Activated CD4-positive, alpha-beta T cell treated with anti-CD3 and anti-CD28 coated beads, Interleukin-2, amount 50 U/mL, for 4 hours (primary cell): ENCODE measurements at regions not wholly inside any gene's neighbourhood (a gene's known extent, or its start where the extent isn't known, plus 50 kb on each side); places are given as distances from the start of the nearest gene placed in this dataset.
"Not testable (repeated sequence)": the region's sequence is repeated elsewhere in the genome, so short reads cannot be mapped to it uniquely, and the experiment has no call there.

Source experiments
- DNase-seq, 2 experiments: peaks; one replicate each; pipeline ENCODE4 v3.0.0-alpha.2; 2020

DNA sequence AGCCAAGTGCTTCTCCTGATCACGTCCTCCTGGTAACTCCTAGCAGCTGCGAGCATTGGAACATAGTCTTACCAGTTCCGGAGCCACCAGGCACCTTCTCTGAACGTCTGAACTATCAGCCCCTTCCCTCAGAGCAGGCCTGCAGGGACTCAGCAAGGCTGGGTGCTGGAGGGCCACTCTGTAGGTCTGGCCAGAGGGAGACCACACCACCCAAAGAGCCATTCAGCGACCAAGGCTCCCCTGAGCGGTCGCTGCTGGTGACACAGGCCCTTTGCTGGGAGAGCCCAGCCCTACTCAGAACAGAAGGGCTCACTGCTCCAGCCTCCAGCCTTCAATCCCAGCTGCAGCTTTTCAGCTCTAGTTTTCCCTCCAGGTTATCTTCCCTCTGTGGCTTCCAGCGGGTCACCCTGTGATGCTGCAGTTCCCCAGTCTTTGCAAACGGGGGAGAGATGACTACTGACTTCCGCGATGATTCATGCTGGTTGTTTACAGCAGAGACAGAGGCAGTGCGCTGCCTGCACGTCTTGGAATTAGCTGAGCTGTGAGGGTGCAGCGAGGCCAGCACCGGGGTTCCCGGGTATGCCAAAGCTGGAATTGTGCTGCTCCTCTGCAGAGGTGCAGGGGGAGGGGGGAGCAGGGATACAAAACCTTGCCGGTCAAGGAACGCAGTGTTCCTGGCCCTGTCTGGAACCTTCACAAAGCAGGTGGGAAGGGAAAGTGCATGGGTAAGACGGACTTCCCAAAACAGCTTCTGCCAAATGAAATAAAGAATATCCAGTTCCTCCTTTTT, 161.4 kb downstream of the LY86 start:
- DNase-seq = peak; percentile 4 to 7

DNA sequence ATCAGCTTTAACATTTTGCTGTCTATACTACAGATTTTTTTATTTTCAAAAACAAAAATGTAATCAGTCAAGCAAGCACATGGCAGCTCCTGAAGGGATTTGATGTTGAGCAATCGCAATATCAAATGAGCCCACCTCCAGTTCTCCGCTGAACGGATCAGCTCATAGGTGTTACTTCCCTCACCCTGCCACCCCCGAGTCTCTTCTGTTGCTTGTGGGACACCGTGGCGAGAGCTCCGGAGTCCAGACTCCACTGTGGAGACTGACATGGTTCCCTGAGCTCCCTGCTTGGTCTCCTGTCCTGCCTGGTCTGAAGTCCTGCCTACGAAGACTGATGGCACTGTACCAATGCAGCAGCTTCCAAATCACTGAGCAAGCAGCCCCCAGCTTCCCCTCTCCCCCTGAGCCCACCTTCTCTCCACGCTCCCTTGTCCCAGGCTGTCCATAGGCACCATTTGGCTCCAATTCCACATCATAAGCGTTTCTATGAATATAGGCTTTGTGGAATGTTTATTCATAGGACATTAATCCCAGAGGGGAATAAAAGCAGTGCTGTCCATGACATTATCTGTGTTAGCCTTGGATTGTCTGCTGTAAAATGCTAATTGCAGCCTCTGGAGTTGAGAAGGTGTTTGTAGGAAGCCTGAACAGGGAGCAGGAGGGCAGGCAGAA, 162.2 kb downstream of the LY86 start:
- DNase-seq = no peak

GRCh38 chr6:6751266-6751596, 162.7 kb downstream of the LY86 start:
- DNase-seq = no peak

- no peak for DNase-seq
Observed at GRCh38 chr6:6751619-6752023, 163.1 kb downstream of the LY86 start.

GRCh38 chr6:6752129-6752528, 163.6 kb downstream of the LY86 start:
- no peak for DNase-seq

GRCh38 chr6:6753301-6753700, 164.8 kb downstream of the LY86 start:
- DNase-seq = no peak

- DNase-seq = no peak
Observed at GRCh38 chr6:6756526-6756925, 168.0 kb downstream of the LY86 start.

- no peak for DNase-seq
Observed at GRCh38 chr6:6758546-6758914, 170.0 kb downstream of the LY86 start.

DNA sequence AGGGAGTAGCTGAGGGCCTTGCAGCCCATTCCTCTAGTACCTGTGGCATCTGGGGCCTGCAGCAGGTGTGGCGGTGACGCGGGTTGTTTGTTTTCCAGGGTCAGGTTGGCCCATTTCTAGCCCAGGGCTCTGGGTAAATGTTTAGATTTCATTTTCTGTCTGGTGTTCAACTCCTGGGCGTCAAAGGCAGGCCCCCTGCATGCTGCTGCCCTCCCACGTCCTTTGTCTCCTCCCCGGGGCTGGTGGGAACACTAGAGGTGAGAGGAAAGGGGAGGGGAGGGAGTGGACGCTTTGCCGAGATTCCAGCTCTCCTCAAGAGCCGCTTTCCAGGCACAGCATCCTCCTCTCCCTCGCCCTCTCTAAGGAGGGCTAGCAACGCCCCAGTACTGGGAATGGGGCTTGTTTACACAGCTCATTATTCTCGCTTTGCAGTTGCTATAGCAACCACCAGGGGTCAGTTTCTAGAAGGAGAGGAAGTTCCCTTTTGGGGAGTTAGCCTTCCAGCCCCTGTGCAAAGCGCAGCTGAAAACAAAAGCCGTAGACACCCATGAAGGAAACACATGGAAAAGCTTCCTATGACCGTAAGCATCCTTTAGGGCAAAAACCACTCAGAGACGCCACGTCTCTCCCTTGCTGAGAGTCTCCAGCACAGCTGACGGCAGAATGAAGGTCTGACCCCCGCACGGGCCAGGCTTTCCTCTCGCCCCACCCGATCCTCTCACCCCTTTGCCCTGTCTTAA, 170.6 kb downstream of the LY86 start:
- DNase-seq = peak in 1 of 2 experiments; percentile 7

- no peak for DNase-seq
Observed at GRCh38 chr6:6760002-6760401, 171.5 kb downstream of the LY86 start.

GRCh38 chr6:6762566-6762965, 174.0 kb downstream of the LY86 start:
- not testable (repeated sequence) for DNase-seq

- DNase-seq = no peak
Observed at GRCh38 chr6:6764764-6765434, 176.4 kb downstream of the LY86 start.

GRCh38 chr6:6766230-6766905, 177.8 kb downstream of the LY86 start:
- no peak for DNase-seq

DNA sequence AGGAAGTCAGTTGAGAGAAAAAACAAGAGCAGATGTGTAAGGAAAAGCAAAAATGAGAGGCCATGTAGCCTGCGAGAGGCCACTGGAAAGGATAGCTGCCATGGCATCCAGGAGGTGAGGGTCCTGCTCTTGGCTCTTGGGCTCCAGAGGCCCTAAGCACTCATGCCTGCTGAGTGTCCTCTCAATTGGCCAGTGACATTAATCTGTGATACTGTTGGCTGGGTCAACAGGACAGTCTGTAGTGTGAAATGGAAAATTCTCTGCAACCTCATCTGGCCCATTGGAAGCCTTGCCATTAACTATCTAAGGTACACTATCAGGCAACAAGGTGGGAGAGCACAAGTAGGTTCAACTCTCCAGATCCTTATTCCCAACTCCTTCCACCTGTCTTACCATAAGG, 180.9 kb downstream of the LY86 start:
- DNase-seq = no peak

DNA sequence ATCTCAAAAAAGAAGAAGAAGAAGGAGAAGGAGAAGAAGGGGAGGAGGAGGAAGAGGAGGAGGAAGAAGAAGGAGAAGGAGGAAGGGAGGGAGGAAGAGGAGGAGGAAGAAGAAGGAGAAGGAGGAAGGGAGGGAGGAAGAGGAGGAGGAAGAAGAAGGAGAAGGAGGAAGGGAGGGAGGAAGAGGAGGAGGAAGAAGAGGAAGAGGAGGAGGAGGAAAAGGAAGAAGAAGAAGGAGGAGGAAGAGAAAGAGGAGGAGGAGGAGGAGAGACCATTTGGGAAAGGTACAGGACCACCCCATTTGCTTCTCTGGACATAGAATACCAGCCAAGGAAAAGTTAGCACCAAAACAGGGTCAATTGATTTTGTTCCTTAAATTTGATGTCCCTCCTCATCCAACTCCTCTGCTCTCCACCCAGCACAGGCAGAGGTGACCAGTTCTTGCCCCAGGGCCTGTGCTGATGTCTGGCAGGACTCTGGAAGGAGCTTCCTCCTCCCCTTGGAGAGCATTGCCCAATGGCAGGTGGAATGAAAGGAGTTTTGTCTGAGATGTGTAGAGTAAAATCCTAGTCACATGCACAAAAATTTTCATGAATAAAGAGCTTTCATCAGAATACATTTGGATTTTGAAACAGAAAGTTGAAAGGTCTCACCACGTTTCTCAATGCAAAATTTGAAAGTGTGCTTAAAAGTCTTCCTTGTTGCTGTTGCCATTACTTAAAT, 182.9 kb downstream of the LY86 start:
- no peak for DNase-seq

DNA sequence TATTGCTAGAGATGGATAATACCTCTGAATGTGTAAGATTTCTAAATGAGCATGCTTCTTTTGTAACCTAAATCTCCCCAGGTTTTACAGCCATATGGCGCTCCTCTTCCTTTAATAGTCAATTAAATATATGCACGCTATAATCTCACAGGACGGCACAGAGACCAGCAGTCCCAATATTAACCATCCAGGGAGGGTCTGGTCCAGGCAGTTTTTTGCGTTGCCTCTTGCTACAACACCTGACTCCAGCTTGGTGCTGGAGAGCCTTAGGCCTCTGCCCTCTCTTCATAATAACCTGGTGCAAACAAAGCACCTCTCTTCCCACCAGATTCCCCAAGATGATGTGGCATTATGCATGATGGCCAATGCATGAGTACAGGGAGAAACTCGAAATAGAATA, 183.4 kb downstream of the LY86 start:
- no peak for DNase-seq

DNA sequence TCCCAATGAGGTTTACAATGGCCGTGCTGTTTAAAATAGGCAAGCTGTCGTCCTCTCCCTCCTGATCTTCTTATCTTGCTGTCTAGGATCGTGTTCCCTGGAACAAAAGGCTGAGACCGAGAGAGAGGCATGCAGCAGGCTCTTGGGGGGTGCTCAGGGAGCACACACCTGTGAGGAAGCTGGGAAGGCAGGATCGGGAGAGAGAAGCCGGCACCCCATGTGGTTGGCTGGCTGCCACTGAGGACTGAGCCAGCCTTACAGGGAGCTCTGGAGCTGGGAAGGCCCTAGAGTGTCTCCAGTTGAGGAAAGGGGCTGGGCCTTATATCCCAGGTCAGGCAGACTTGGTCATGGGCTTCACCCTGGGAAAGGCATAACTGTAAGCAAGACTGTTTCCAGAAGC, 184.2 kb downstream of the LY86 start:
- DNase-seq = no peak

GRCh38 chr6:6775074-6775473, 186.6 kb downstream of the LY86 start:
- no peak for DNase-seq

- no peak for DNase-seq
Observed at GRCh38 chr6:6780231-6780630, 191.7 kb downstream of the LY86 start.

GRCh38 chr6:6781172-6781872, 192.8 kb downstream of the LY86 start:
- DNase-seq = no peak

GRCh38 chr6:6781873-6782227, 193.3 kb downstream of the LY86 start:
- DNase-seq = no peak

- DNase-seq = no peak
Observed at GRCh38 chr6:6783721-6784120, 195.2 kb downstream of the LY86 start.
